Brain microvascular endothelial cell (primary cell): ENCODE measurements at regions not wholly inside any gene's neighbourhood (a gene's known extent, or its start where the extent isn't known, plus 50 kb on each side); places are given as distances from the start of the nearest gene placed in this dataset.

Experiments
- DNase-seq: peaks from one replicate; pipeline ENCODE4 v3.0.0-alpha.2; 2020
- H3K27ac ChIP-seq: fragments of 250-450 bp; sonication (Bioruptor Pico); 2 replicates; pipeline ENCODE4 v1.5.1; 2020; ENCODE audit warnings: mild to moderate bottlenecking, moderate library complexity
- H3K27me3 ChIP-seq: fragments of 250-450 bp; sonication (Bioruptor Pico); replicated peaks from 2 replicates; pipeline ENCODE4 v1.5.1; 2020; ENCODE audit warnings: mild to moderate bottlenecking
- H3K36me3 ChIP-seq: fragments of 250-450 bp; sonication (Bioruptor Pico); replicated peaks from 2 replicates; pipeline ENCODE4 v1.5.1; 2020; ENCODE audit warnings: mild to moderate bottlenecking
- H3K4me3 ChIP-seq: 2 replicates; pipeline ENCODE4 v1.5.1; 2011; ENCODE audit warnings: low read depth, mild to moderate bottlenecking, control low read depth, low read length, moderate library complexity
- CTCF ChIP-seq: IDR thresholded peaks from 2 replicates; pipeline ENCODE4 v1.5.1; 2011; ENCODE audit warnings: low read depth, mild to moderate bottlenecking, moderate library complexity, low read length, control low read depth, inconsistent platforms; ENCODE audit errors: missing control alignments
- in situ Hi-C: cut with HindIII; loops from 2 replicates; pipeline ENCODE4 v1.10.0; 2017; ENCODE audit warnings: low sequenced_read_pairs, low pct_ligation_motif_present

- H3K27me3 ChIP-seq: no peaks in the 10 kb centered on the region
- TF ChIP-seq CTCF: no peak
- no peak overlapping the region for H3K27ac ChIP-seq
- in situ Hi-C loops: no loop called here
- H3K4me3 ChIP-seq: no peak overlapping the region
- no peaks in the 10 kb centered on the region for H3K36me3 ChIP-seq
- DNase-seq: no peak
Observed at GRCh38 chr2:2909086-2910035, 468.3 kb downstream of the EIPR1 start.

- no peak for TF ChIP-seq CTCF
- Histone ChIP-seq H3K27ac (no peak overlapping the region), H3K36me3 (no peaks in the 10 kb centered on the region), H3K4me3 (no peak overlapping the region), H3K27me3 (no peaks in the 10 kb centered on the region)
- in situ Hi-C loops: no loop called here
- no peak for DNase-seq
Observed at GRCh38 chr2:2906091-2906490, 471.5 kb downstream of the EIPR1 start.

- Histone ChIP-seq H3K36me3 (no peaks in the 10 kb centered on the region), H3K27ac (no peak overlapping the region), H3K27me3 (no peaks in the 10 kb centered on the region), H3K4me3 (no peak overlapping the region)
- DNase-seq: no peak
- in situ Hi-C loops: no loop called here
- no peak for TF ChIP-seq CTCF
Observed at GRCh38 chr2:2904721-2905350, 472.8 kb downstream of the EIPR1 start.

GRCh38 chr2:2902547-2903281 is 474.9 kb downstream of the EIPR1 start:
- no peak for TF ChIP-seq CTCF

GRCh38 chr2:2901384-2902345 is 476.0 kb downstream of the EIPR1 start:
- H3K36me3 ChIP-seq: no peaks in the 10 kb centered on the region
- DNase-seq: no peak
- H3K27ac ChIP-seq: no peak overlapping the region
- H3K27me3 ChIP-seq: no peaks in the 10 kb centered on the region
- in situ Hi-C loops: no loop called here
- H3K4me3 ChIP-seq: no peak overlapping the region
- TF ChIP-seq CTCF: no peak

More at GRCh38 chr2:2902547-2903281, 474.9 kb downstream of the EIPR1 start:
- H3K4me3 ChIP-seq: no peak overlapping the region
- in situ Hi-C loops: no loop called here
- no peaks in the 10 kb centered on the region for H3K36me3 ChIP-seq
- no peak for DNase-seq
- no peak overlapping the region for H3K27ac ChIP-seq
- H3K27me3 ChIP-seq: no peaks in the 10 kb centered on the region
